Neural progenitor cell (in vitro differentiated cells): ENCODE measurements at regions not wholly inside any gene's neighbourhood (a gene's known extent, or its start where the extent isn't known, plus 50 kb on each side); places are given as distances from the start of the nearest gene placed in this dataset.

Experiments
- EZH2 ChIP-seq: fragments of 200-600 bp; sonication (generic); IDR thresholded peaks from 2 replicates; pipeline ENCODE4 v1.6.1; 2017; ENCODE audit warnings: antibody characterized with exemption, mild to moderate bottlenecking, moderate library complexity
- EZH2phosphoT487 ChIP-seq: fragments of 200-600 bp; sonication (generic); IDR thresholded peaks from 2 replicates; pipeline ENCODE4 v1.6.1; 2017; ENCODE audit warnings: antibody characterized with exemption
- TF ChIP-seq, protein P1 (sequence below): fragments of 200-600 bp; sonication (generic); IDR thresholded peaks from 2 replicates; pipeline ENCODE4 v1.5.1; 2017; ENCODE audit warnings: antibody characterized with exemption, mild to moderate bottlenecking

DNA sequence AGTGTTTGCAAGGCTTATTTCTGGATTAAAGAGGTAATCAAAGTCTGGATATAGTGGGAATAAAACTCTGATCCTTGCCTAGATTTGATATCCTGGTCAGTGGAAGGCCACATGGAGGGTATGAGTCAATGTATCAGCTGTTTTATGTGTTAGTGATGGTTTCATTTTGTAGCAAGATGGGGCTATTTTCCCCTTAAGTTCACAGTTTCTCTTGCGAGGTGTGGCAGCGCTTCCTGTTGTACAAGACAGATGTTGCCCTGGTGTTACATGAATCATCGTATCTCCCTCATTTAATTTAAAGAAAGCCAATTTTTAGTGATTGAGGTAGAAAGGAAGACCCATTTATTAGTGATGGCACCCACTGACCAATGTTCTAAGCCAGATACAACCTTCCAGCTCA is 220.2 kb downstream of the DUSP10 start:
- TF ChIP-seq, protein P1, sequence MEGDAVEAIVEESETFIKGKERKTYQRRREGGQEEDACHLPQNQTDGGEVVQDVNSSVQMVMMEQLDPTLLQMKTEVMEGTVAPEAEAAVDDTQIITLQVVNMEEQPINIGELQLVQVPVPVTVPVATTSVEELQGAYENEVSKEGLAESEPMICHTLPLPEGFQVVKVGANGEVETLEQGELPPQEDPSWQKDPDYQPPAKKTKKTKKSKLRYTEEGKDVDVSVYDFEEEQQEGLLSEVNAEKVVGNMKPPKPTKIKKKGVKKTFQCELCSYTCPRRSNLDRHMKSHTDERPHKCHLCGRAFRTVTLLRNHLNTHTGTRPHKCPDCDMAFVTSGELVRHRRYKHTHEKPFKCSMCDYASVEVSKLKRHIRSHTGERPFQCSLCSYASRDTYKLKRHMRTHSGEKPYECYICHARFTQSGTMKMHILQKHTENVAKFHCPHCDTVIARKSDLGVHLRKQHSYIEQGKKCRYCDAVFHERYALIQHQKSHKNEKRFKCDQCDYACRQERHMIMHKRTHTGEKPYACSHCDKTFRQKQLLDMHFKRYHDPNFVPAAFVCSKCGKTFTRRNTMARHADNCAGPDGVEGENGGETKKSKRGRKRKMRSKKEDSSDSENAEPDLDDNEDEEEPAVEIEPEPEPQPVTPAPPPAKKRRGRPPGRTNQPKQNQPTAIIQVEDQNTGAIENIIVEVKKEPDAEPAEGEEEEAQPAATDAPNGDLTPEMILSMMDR = no peak
- TF ChIP-seq EZH2phosphoT487 (no peak), EZH2 (no peak)
